Activated T-helper 1 cell treated with anti-CD3 and anti-CD28 coated beads, Interleukin-12 subunit alpha, Interleukin-12 subunit beta, Interleukin-2, Interleukin-4 antibody, amounts not matched to agents 30 ng/mL and 10 ng/mL and 1 ng/mL, durations not matched to agents 14 hours and 24 hours and 36 hours (primary cell): ENCODE measurements at regions not wholly inside any gene's neighbourhood (a gene's known extent, or its start where the extent isn't known, plus 50 kb on each side); places are given as distances from the start of the nearest gene placed in this dataset.

Experiments used
- DNase-seq: peaks from one replicate; pipeline ENCODE4 v3.0.0; 2021; ENCODE audit warnings: low spot score
- H3K27ac Mint-ChIP-seq: one replicate; pipeline ENCODE4 v1.8.0; 2021; ENCODE audit warnings: mild to moderate bottlenecking, mixed read lengths
- H3K27me3 Mint-ChIP-seq: one replicate; pipeline ENCODE4 v1.8.0; 2022; ENCODE audit warnings: mild to moderate bottlenecking, moderate library complexity, mixed read lengths; ENCODE audit not compliant: insufficient read depth
- H3K36me3 Mint-ChIP-seq: one replicate; pipeline ENCODE4 v1.8.0; 2021; ENCODE audit warnings: low read depth, mixed read lengths
- H3K4me1 Mint-ChIP-seq: one replicate; pipeline ENCODE4 v1.8.0; 2021; ENCODE audit warnings: low read depth, mixed read lengths
- H3K4me3 Mint-ChIP-seq: one replicate; pipeline ENCODE4 v1.8.0; 2021; ENCODE audit warnings: mild to moderate bottlenecking, moderate library complexity, mixed read lengths
- H3K9me3 Mint-ChIP-seq: one replicate; pipeline ENCODE4 v1.8.0; 2021; ENCODE audit warnings: mixed read lengths
- intact Hi-C: fragments of 100-400 bp; cut with micrococcal nuclease; formaldehyde crosslinking; loops from one replicate; pipeline ENCODE4 v1.15.1; 2024

GRCh38 chr12:24127919-24128721, 178.7 kb upstream of the SOX5 start:
- Mint-ChIP-seq H3K27me3 (peaks cover 2% of the 10 kb centered on the region), H3K36me3 (no peaks in the 10 kb centered on the region), H3K4me3 (no peak overlapping the region), H3K9me3 (no peaks in the 10 kb centered on the region), H3K4me1 (no peaks in the 10 kb centered on the region), H3K27ac (no peak overlapping the region)
- no peak for DNase-seq
- intact Hi-C loops, result no loop called here

GRCh38 chr12:24125280-24125679, 175.8 kb upstream of the SOX5 start:
- no peaks in the 10 kb centered on the region for H3K36me3 Mint-ChIP-seq
- no peaks in the 10 kb centered on the region for H3K27me3 Mint-ChIP-seq
- no peaks in the 10 kb centered on the region for H3K9me3 Mint-ChIP-seq
- H3K4me1 Mint-ChIP-seq, result no peaks in the 10 kb centered on the region
- no peak for DNase-seq
- H3K27ac Mint-ChIP-seq, result no peak overlapping the region
- no peak overlapping the region for H3K4me3 Mint-ChIP-seq
- intact Hi-C loops, result no loop called here

DNA sequence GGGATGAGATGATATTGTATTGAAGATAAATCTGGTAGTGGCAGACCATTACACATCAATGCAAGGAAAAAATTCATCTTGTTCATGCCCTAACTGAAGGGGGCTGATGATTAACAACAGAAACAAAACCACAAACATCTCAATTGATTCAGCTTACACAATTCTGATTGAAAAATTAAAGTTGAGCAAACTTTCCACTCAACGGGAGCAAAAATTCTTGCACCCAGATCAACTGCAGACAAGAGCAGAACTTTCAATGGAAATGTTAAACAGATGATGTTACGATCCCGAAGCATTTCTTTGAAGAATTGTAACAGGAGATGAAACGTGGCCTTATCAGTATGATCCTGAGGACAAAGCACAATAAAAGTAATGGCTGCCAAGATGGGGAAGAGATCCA, 172.4 kb upstream of the SOX5 start:
- H3K27me3 Mint-ChIP-seq, result no peaks in the 10 kb centered on the region
- no peaks in the 10 kb centered on the region for H3K4me1 Mint-ChIP-seq
- no peaks in the 10 kb centered on the region for H3K36me3 Mint-ChIP-seq
- H3K9me3 Mint-ChIP-seq, result no peaks in the 10 kb centered on the region
- H3K27ac Mint-ChIP-seq, result no peak overlapping the region
- DNase-seq, result no peak
- intact Hi-C loops, result no loop called here
- H3K4me3 Mint-ChIP-seq, result no peak overlapping the region

DNA sequence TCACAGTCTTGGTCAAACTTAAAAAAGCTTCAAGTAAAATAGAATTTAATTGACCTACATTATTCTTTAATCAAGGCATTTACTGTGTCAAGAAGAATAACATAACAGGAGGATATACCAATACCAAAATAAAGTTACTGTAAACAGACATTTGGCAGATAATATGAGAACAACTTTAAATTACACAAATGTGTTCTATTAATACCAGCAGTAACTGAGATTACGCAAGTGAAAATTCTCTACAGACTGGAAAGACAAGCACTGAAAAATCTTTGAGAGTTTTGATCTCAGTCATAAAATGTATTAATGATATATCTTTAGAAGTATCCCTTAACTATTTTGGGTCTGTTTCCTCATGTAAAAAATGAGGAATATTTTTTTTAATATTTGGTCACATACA, 169.2 kb upstream of the SOX5 start:
- no peak overlapping the region for H3K27ac Mint-ChIP-seq
- H3K9me3 Mint-ChIP-seq, result no peaks in the 10 kb centered on the region
- no peak for DNase-seq
- no peaks in the 10 kb centered on the region for H3K36me3 Mint-ChIP-seq
- no peaks in the 10 kb centered on the region for H3K27me3 Mint-ChIP-seq
- intact Hi-C loops, result no loop called here
- no peak overlapping the region for H3K4me3 Mint-ChIP-seq
- H3K4me1 Mint-ChIP-seq, result no peaks in the 10 kb centered on the region

- no peaks in the 10 kb centered on the region for H3K36me3 Mint-ChIP-seq
- no peak for DNase-seq
- no peaks in the 10 kb centered on the region for H3K9me3 Mint-ChIP-seq
- H3K27me3 Mint-ChIP-seq, result no peaks in the 10 kb centered on the region
- H3K27ac Mint-ChIP-seq, result no peak overlapping the region
- H3K4me1 Mint-ChIP-seq, result no peaks in the 10 kb centered on the region
- intact Hi-C loops, result no loop called here
- H3K4me3 Mint-ChIP-seq, result no peak overlapping the region
Measured at GRCh38 chr12:24116548-24116947, 167.1 kb upstream of the SOX5 start.

DNA sequence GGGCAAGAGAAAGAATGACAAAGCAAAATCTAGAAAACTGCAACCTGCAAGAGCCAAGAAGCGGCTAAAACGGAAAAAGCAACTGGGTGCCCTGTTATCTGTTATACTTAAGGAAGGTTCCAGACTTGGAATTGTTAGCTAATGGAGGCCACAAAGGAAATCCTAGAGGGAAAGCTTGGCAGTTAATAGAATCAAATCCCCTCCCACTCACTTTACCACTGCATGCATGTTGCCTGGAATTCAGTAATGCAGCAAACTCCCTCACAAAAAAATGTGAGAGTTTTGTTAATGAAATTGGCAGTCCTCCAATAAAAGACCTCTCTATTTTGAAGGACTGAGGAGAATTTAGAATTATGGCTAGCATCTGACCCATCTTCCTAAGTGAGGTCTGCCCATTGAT, 164.2 kb upstream of the SOX5 start:
- Mint-ChIP-seq H3K9me3 (no peaks in the 10 kb centered on the region), H3K27ac (no peak overlapping the region), H3K27me3 (no peaks in the 10 kb centered on the region), H3K36me3 (no peaks in the 10 kb centered on the region), H3K4me3 (no peak overlapping the region), H3K4me1 (no peaks in the 10 kb centered on the region)
- no peak for DNase-seq
- intact Hi-C loops, result no loop called here

- Mint-ChIP-seq H3K9me3 (no peaks in the 10 kb centered on the region), H3K36me3 (no peaks in the 10 kb centered on the region), H3K27me3 (no peaks in the 10 kb centered on the region), H3K4me1 (no peaks in the 10 kb centered on the region), H3K27ac (no peak overlapping the region), H3K4me3 (no peak overlapping the region)
- intact Hi-C loops, result no loop called here
- no peak for DNase-seq
Measured at GRCh38 chr12:24111616-24112015, 162.1 kb upstream of the SOX5 start.

DNA sequence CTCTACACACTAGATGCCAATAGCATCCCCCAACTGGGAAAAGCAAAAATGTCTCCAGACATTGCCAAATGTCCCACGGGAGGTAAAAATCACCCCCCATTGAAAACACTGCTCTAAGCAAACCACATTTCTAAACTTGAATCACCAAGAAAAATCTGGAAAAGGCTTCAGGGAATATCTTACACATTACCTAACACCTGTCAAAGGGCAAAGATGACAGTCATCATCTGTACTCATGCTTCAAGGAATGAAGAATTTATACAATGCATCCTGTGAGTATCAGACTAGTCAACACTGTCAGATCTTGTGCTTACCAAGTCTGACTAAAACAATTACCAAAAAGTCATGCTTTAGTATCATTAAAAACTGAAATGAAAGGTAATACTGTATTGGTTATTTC, 161.6 kb upstream of the SOX5 start:
- H3K27ac Mint-ChIP-seq, result no peak overlapping the region
- intact Hi-C loops, result no loop called here
- no peaks in the 10 kb centered on the region for H3K36me3 Mint-ChIP-seq
- H3K27me3 Mint-ChIP-seq, result no peaks in the 10 kb centered on the region
- no peaks in the 10 kb centered on the region for H3K4me1 Mint-ChIP-seq
- no peaks in the 10 kb centered on the region for H3K9me3 Mint-ChIP-seq
- no peak for DNase-seq
- H3K4me3 Mint-ChIP-seq, result no peak overlapping the region

DNA sequence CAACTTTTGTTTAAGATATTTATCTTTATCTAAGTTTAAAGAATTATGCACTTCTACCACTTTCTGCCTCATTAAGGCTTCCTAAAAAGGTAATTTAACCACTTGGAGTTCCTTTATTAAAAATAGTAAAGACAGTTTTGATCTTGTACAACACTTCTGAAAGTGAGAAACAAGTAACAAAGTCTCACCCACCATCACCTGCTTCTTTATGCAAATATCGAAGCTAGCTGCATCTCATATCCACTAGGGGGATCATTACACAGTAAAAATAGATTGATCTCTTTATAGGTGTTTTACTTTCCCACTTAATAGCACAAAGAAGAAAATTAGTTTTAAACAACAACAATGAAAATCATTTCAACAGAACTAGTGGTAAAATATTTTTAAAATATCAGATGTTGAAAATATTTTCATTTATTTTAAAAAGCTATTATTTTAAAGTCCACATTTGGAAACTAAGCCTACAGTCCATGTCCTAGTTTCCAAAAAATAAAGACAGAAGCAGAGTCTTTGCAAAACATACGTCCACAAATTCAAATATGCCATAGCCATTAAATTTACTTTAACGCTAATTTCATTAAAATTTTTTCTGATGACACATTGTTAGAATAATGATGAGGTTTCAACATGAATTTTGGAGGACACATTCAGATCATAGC, 160.0 kb upstream of the SOX5 start:
- H3K4me1 Mint-ChIP-seq, result no peaks in the 10 kb centered on the region
- no peak for DNase-seq
- intact Hi-C loops, result loop anchor here (1.0 kb wide), 1 partner anchor 727 kb away; no protein-coding TSS in a partner anchor
- no peak overlapping the region for H3K4me3 Mint-ChIP-seq
- no peaks in the 10 kb centered on the region for H3K36me3 Mint-ChIP-seq
- H3K9me3 Mint-ChIP-seq, result no peaks in the 10 kb centered on the region
- H3K27me3 Mint-ChIP-seq, result no peaks in the 10 kb centered on the region
- no peak overlapping the region for H3K27ac Mint-ChIP-seq

DNA sequence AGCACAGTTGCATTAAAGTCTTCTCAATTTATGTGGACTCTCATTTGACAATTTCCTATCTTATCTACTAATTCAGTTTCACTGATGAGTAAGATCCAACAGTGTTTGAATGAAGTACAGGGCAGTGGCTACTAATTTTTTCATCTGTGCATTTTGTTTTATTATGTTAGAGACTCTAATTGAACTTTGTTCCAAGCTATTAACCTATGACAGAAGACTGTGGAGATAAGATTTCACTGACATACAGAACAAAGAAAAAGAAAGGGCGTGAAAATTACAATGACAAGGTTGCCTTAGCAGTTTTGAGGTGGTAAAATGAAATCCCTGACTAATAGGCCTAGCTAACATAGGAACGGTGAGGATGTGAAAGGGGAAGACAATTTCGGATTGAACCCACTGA, 153.2 kb upstream of the SOX5 start:
- intact Hi-C loops, result no loop called here
- DNase-seq, result no peak
- no peaks in the 10 kb centered on the region for H3K36me3 Mint-ChIP-seq
- H3K9me3 Mint-ChIP-seq, result no peaks in the 10 kb centered on the region
- H3K4me1 Mint-ChIP-seq, result no peaks in the 10 kb centered on the region
- H3K27me3 Mint-ChIP-seq, result no peaks in the 10 kb centered on the region
- no peak overlapping the region for H3K27ac Mint-ChIP-seq
- no peak overlapping the region for H3K4me3 Mint-ChIP-seq

DNA sequence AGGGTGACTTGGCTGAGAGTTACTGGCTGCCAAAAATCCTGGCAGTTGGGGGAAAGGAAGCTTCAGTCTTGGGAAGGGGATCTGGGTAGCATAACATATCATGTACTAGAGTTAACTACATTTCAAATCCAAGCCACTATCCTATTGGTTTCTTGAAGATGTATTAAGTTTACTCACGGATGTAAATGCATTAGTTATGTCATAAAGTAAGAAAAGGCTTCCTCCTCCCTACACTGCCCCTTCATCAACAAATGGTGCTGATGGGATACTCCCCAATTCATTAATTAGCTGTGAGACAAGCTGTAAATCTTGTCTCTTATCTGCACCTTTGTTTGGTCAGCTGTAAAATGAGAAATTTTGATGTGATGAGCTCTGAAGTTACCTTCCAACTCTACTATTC, 150.1 kb upstream of the SOX5 start:
- intact Hi-C loops, result no loop called here
- Mint-ChIP-seq H3K4me1 (no peaks in the 10 kb centered on the region), H3K27me3 (no peaks in the 10 kb centered on the region), H3K27ac (no peak overlapping the region), H3K9me3 (no peaks in the 10 kb centered on the region), H3K36me3 (no peaks in the 10 kb centered on the region), H3K4me3 (no peak overlapping the region)
- no peak for DNase-seq

DNA sequence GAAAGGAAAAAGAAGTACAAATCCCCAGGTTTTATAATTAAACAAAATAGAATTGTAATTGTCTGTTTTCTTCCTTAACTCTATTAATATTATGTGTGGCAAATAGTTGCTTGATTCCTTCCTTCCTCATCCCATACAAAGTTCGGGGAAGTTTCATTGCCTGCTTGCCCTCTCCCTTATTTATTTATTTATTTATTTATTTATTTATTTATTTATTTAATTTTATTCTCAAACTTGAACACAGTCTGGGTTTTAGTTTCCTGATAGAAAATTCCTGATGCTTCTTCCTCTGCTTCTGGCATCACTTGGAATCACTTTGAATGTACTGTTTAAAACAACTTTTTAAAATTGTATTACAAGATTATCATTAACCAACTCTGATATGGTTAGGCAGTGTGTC, 145.8 kb upstream of the SOX5 start:
- no peak overlapping the region for H3K27ac Mint-ChIP-seq
- no peaks in the 10 kb centered on the region for H3K36me3 Mint-ChIP-seq
- no peaks in the 10 kb centered on the region for H3K9me3 Mint-ChIP-seq
- no peak for DNase-seq
- no peaks in the 10 kb centered on the region for H3K27me3 Mint-ChIP-seq
- H3K4me1 Mint-ChIP-seq, result no peaks in the 10 kb centered on the region
- intact Hi-C loops, result no loop called here
- H3K4me3 Mint-ChIP-seq, result no peak overlapping the region

- Mint-ChIP-seq H3K36me3 (no peaks in the 10 kb centered on the region), H3K27me3 (no peaks in the 10 kb centered on the region), H3K27ac (no peak overlapping the region), H3K4me1 (no peaks in the 10 kb centered on the region), H3K4me3 (no peak overlapping the region), H3K9me3 (no peaks in the 10 kb centered on the region)
- intact Hi-C loops, result no loop called here
- DNase-seq, result no peak
Measured at GRCh38 chr12:24089510-24089890, 140.0 kb upstream of the SOX5 start.
